ENCODE measurements at regions not wholly inside any gene's neighbourhood (a gene's known extent, or its start where the extent isn't known, plus 50 kb on each side); places are given as distances from the start of the nearest gene placed in this dataset.

DNA sequence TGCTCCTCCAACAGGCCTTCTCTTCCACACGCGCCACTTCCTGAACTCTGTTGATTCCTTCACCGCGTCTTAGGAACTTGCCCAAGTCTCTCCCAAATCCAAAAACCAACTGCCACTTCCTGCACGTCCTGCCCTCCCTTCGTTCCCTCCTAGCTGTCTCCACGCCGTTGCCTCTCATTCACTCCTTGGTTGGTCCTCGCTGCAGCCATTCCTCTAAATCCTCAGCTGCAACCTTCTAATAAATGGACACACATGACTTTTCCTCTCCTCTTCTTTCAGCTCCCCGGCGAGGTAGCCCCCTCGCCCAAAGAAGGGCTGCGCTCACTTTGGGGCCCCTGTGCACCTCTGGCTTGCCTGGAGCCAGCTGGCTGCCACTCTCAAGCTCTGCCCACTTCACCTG is 110.2 kb downstream of the XRCC2 start:
- H3K9me3 ChIP-seq: no peaks in the 10 kb centered on the region
- no peaks in the 10 kb centered on the region for H3K4me1 ChIP-seq (ENCODE audit: insufficient read depth)
- WGBS, 3 donors: 71 to 75% (median 74%) methylated on average over 13 of the region's 13 CpGs
- no peak for TF ChIP-seq POLR2A (IDR thresholded peaks at IDR 0.05)
- no peak for TF ChIP-seq EP300 (IDR thresholded peaks at IDR 0.05)
- TF ChIP-seq, protein P1, sequence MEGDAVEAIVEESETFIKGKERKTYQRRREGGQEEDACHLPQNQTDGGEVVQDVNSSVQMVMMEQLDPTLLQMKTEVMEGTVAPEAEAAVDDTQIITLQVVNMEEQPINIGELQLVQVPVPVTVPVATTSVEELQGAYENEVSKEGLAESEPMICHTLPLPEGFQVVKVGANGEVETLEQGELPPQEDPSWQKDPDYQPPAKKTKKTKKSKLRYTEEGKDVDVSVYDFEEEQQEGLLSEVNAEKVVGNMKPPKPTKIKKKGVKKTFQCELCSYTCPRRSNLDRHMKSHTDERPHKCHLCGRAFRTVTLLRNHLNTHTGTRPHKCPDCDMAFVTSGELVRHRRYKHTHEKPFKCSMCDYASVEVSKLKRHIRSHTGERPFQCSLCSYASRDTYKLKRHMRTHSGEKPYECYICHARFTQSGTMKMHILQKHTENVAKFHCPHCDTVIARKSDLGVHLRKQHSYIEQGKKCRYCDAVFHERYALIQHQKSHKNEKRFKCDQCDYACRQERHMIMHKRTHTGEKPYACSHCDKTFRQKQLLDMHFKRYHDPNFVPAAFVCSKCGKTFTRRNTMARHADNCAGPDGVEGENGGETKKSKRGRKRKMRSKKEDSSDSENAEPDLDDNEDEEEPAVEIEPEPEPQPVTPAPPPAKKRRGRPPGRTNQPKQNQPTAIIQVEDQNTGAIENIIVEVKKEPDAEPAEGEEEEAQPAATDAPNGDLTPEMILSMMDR (IDR thresholded peaks at IDR 0.05): no peak
- no peak for DNase-seq
- H3K27ac ChIP-seq: no peak overlapping the region
- no peaks in the 10 kb centered on the region for H3K36me3 ChIP-seq
- H3K27me3 ChIP-seq: no peaks in the 10 kb centered on the region
- H3K4me3 ChIP-seq: no peak overlapping the region
- intact Hi-C loops (cut with DNase I): loop anchor here in 1 of 4 donors (5.0 kb wide), 1 partner anchor 467 kb away; no protein-coding TSS in a partner anchor

DNA sequence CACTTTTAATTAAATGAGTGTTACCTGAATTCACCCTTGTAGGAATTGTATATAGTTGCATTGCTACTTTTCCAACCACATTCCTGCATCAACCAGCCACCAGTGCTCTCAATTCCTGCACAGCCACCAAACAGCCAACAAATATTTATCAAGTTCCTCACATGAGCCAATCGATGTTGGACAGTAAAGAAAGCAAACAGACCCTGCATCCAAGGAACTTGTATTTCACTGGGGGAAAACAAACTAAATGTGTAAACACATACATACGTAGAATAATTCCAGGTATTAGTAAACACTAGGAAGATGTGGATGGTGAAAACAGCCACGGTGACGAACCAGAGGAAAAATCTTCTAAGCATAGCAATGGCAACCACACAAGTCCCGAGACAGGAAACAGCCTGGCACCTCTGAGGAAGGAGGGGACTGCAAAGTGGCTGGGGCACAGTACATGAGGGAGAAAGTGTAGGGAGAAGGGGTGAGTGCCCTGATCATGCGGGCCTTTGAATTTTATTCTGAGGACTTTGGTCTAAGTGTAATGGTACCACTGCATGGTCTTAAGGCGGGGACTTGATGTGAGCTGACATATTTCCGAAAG is 111.2 kb downstream of the XRCC2 start:
- intact Hi-C loops (cut with DNase I): loop anchor here in 1 of 4 donors (5.0 kb wide), 1 partner anchor 468 kb away; no protein-coding TSS in a partner anchor
- DNase-seq: no peak
- no peaks in the 10 kb centered on the region for H3K9me3 ChIP-seq
- no peaks in the 10 kb centered on the region for H3K27me3 ChIP-seq
- no peak overlapping the region for H3K27ac ChIP-seq
- no peaks in the 10 kb centered on the region for H3K36me3 ChIP-seq
- no peak overlapping the region for H3K4me3 ChIP-seq
- H3K4me1 ChIP-seq (ENCODE audit: insufficient read depth): no peaks in the 10 kb centered on the region
- 76 to 81% (median 79%) methylated on average over 8 of the region's 8 CpGs for WGBS, 3 donors
- TF ChIP-seq, protein P1 (IDR thresholded peaks at IDR 0.05): no peak
- no peak for TF ChIP-seq POLR2A (IDR thresholded peaks at IDR 0.05)
- no peak for TF ChIP-seq EP300 (IDR thresholded peaks at IDR 0.05)

DNA sequence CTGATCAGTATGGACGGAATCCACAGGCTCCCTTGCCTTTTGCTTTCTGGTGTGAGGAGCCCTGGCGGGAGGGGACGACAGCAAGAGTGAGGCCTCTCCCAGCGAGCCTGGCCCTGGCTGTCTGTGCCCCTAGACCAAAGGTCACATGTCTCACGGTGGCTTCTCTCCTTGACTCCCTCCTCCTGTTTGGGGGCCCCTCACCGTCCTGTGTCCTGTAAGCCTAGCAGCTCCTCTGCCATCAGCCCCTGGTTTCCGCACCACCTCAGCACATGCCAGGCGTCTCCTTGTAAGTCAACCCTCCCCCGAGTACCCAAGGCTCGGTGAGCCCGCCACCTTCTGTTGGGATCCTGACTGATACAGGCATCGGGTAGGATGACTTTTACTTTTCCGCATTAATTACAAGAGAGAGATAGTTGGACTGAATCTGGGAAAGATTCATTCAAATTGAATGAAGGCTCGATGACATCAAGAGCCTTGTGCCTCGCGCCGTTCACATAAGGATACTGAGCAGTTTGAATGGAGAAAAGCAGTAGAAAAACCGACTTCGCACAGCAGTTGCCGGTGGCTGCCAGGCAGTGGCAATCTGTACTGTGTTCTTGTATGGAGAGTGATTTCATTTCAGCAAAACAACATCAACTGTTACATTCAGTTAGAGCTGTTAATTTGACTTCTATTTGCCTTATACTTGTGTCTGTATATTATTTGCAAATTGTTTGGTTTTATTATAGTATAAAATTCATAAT is 119.8 kb downstream of the XRCC2 start:
- WGBS, 3 donors: 87 to 90% (median 88%) methylated on average over 20 of the region's 20 CpGs
- no peaks in the 10 kb centered on the region for H3K27me3 ChIP-seq
- no peak for TF ChIP-seq POLR2A (IDR thresholded peaks at IDR 0.05)
- TF ChIP-seq EP300 (IDR thresholded peaks at IDR 0.05): no peak
- TF ChIP-seq, protein P1 (IDR thresholded peaks at IDR 0.05): no peak
- H3K4me1 ChIP-seq (ENCODE audit: insufficient read depth): no peaks in the 10 kb centered on the region
- H3K9me3 ChIP-seq: no peaks in the 10 kb centered on the region
- DNase-seq: no peak
- H3K36me3 ChIP-seq: no peaks in the 10 kb centered on the region
- no peak overlapping the region for H3K27ac ChIP-seq
- intact Hi-C loops (cut with DNase I): no loop called here
- H3K4me3 ChIP-seq: no peak overlapping the region

DNA sequence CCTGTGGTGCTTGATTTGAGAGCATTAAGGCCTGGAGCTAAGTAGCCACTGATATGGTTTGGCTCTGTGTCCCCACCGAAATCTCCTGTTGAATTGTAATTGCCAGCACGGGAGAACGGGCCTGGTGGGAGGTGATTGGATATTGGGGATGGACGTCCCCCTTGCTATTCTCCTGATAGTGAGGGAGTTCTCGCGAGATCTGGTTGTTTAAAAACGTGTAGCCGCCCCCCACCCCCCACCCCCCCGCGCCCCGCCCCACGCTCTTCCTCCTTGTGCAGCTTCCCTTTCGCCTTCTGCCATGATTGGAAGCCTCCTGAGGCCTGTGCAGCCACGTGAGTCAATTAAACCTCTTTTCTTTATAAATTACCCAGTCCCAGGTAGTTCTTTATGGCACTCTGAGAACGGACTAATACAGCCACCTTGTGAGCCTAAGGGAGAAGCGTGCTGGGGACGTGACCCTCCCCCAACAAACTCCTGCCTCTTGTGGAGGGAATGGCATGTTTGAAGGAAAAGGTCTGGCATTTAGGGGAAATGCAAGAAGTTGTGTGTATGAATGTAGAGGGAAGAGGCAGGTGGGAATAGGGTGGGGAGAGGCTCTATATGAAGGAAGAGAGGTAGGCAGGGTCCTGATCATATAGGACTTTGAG is 118.0 kb upstream of the KMT2C start:
- Histone ChIP-seq H3K27me3 (no peaks in the 10 kb centered on the region), H3K36me3 (no peaks in the 10 kb centered on the region), H3K4me3 (no peak overlapping the region), H3K4me1 (ENCODE audit: insufficient read depth) (no peaks in the 10 kb centered on the region), H3K27ac (no peak overlapping the region), H3K9me3 (no peaks in the 10 kb centered on the region)
- intact Hi-C loops (cut with DNase I): no loop called here
- WGBS, 3 donors: 68 to 75% (median 73%) methylated on average over 17 of the region's 17 CpGs
- DNase-seq: no peak
- no peak for TF ChIP-seq EP300 (IDR thresholded peaks at IDR 0.05)
- TF ChIP-seq, protein P1 (IDR thresholded peaks at IDR 0.05): no peak
- no peak for TF ChIP-seq POLR2A (IDR thresholded peaks at IDR 0.05)
